GM23338 (cell line): ENCODE measurements at regions not wholly inside any gene's neighbourhood (a gene's known extent, or its start where the extent isn't known, plus 50 kb on each side); places are given as distances from the start of the nearest gene placed in this dataset.

ENCODE experiments used
- ATAC-seq: fragments of 200-7000 bp; cut with Tn5 transposase; 3 replicates; pipeline ENCODE4 v1.9.1; 2020
- DNase-seq: peaks from one replicate; pipeline ENCODE4 v3.0.0-alpha.2; 2015; ENCODE audit warnings: low spot score
- H2AFZ ChIP-seq: fragments of 200-600 bp; sonication (generic); 2 replicates; pipeline ENCODE4 v1.8.0; 2016; ENCODE audit warnings: antibody characterized with exemption, mild to moderate bottlenecking, moderate library complexity
- H3F3A ChIP-seq: fragments of 200-600 bp; sonication (generic); replicated peaks from 2 replicates; pipeline ENCODE4 v1.8.0; 2017; ENCODE audit warnings: antibody characterized with exemption, mixed run types, low read depth
- H3K27ac ChIP-seq: fragments of 200-600 bp; sonication (generic); 2 replicates; pipeline ENCODE4 v1.6.1; 2016; ENCODE audit warnings: low read depth
- H3K27me3 ChIP-seq: fragments of 200-600 bp; sonication (generic); 2 replicates; pipeline ENCODE4 v1.8.0; 2016; ENCODE audit warnings: mild to moderate bottlenecking, mixed run types, moderate library complexity; ENCODE audit not compliant: insufficient read depth
- H3K36me3 ChIP-seq: fragments of 200-600 bp; sonication (generic); 2 replicates; pipeline ENCODE4 v1.8.0; 2016; ENCODE audit warnings: mild to moderate bottlenecking; ENCODE audit not compliant: insufficient read depth
- H3K4me1 ChIP-seq: fragments of 200-600 bp; sonication (generic); 2 replicates; pipeline ENCODE4 v1.8.0; 2016; ENCODE audit warnings: mild to moderate bottlenecking, moderate library complexity; ENCODE audit not compliant: insufficient read depth
- H3K4me2 ChIP-seq: fragments of 200-600 bp; sonication (generic); 2 replicates; pipeline ENCODE4 v1.7.1; 2017; ENCODE audit warnings: mixed run types
- H3K4me3 ChIP-seq: fragments of 200-600 bp; sonication (generic); 2 replicates; pipeline ENCODE4 v1.6.1; 2016; ENCODE audit warnings: mixed run types
- H3K79me2 ChIP-seq: fragments of 200-600 bp; sonication (generic); replicated peaks from 2 replicates; pipeline ENCODE4 v1.8.0; 2017; ENCODE audit warnings: mild to moderate bottlenecking; ENCODE audit not compliant: insufficient read depth
- H3K9me2 ChIP-seq: fragments of 200-600 bp; sonication (generic); 2 replicates; pipeline ENCODE4 v1.8.0; 2017; ENCODE audit not compliant: insufficient read depth
- H4K20me1 ChIP-seq: fragments of 200-600 bp; sonication (generic); replicated peaks from 2 replicates; pipeline ENCODE4 v1.8.0; 2017; ENCODE audit warnings: mild to moderate bottlenecking; ENCODE audit not compliant: insufficient read depth
- H3K27ac Mint-ChIP-seq: 2 replicates; pipeline ENCODE4 v1.8.0; 2020; ENCODE audit warnings: inconsistent platforms, mild to moderate bottlenecking, moderate library complexity, mixed read lengths
- H3K27me3 Mint-ChIP-seq: 3 replicates; pipeline ENCODE4 v1.8.0; 2022; ENCODE audit warnings: low read depth, mild to moderate bottlenecking, moderate library complexity, mixed read lengths, inconsistent platforms; ENCODE audit not compliant: insufficient read depth, poor library complexity
- H3K36me3 Mint-ChIP-seq: 3 replicates; pipeline ENCODE4 v1.8.0; 2021; ENCODE audit warnings: low read depth, mild to moderate bottlenecking, inconsistent platforms, moderate library complexity, mixed read lengths
- H3K4me1 Mint-ChIP-seq: 3 replicates; pipeline ENCODE4 v1.8.0; 2020; ENCODE audit warnings: mild to moderate bottlenecking, inconsistent platforms, mixed read lengths
- H3K4me3 Mint-ChIP-seq: 3 replicates; pipeline ENCODE4 v1.8.0; 2021; ENCODE audit warnings: moderate library complexity, mild to moderate bottlenecking, inconsistent platforms, mixed read lengths
- H3K9me3 Mint-ChIP-seq: 3 replicates; pipeline ENCODE4 v1.8.0; 2020; ENCODE audit warnings: moderate library complexity, mild to moderate bottlenecking, inconsistent platforms, mixed read lengths
- CREB1 ChIP-seq: fragments of 250-450 bp; sonication (Bioruptor Pico); IDR thresholded peaks from 2 replicates; pipeline ENCODE4 v1.5.0; 2020; ENCODE audit warnings: low read depth, mild to moderate bottlenecking, moderate library complexity
- CTCF ChIP-seq, 2 experiments: fragments of 200-600 bp in 1 of 2; sonication (generic) in 1 of 2; conservative IDR thresholded peaks; 2 replicates each; pipeline versions ENCODE4 v1.5.1 to v1.6.1; 2016 to 2017; ENCODE audit warnings: antibody characterized with exemption in 2 of 2, low read depth in 2 of 2, mild to moderate bottlenecking in 2 of 2, moderate library complexity in 1 of 2
- EZH2 ChIP-seq: fragments of 200-600 bp; sonication (generic); IDR thresholded peaks from one replicate; pipeline ENCODE4 v1.8.0; 2017; ENCODE audit warnings: antibody characterized with exemption, mild to moderate bottlenecking, low read depth; ENCODE audit not compliant: unreplicated experiment
- JUNB ChIP-seq: IDR thresholded peaks from one replicate; pipeline ENCODE4 v1.6.1; 2016; ENCODE audit warnings: antibody characterized with exemption; ENCODE audit not compliant: unreplicated experiment
- NANOG ChIP-seq: IDR thresholded peaks from 2 replicates; pipeline ENCODE4 v1.6.1; 2016; ENCODE audit warnings: antibody characterized with exemption, borderline replicate concordance
- POLR2AphosphoS5 ChIP-seq: IDR thresholded peaks from 2 replicates; pipeline ENCODE4 v1.6.1; 2016; ENCODE audit warnings: antibody characterized with exemption, low read depth
- REST ChIP-seq: IDR thresholded peaks from one replicate; pipeline ENCODE4 v1.6.1; 2018; ENCODE audit warnings: antibody characterized with exemption; ENCODE audit not compliant: unreplicated experiment
- ZNF462 ChIP-seq: fragments of 250-450 bp; sonication (Bioruptor Pico); IDR thresholded peaks from 2 replicates; pipeline ENCODE4 v1.5.0; 2020; ENCODE audit warnings: mild to moderate bottlenecking, moderate library complexity

- TF ChIP-seq CTCF (conservative IDR thresholded peaks at IDR 0.05; ENCODE audit: low read depth in 2 of 2) = no peak
- no peak for TF ChIP-seq NANOG
Measured at GRCh38 chrX:69037786-69038185, 127.5 kb downstream of the PJA1 start (continued).

- H4K20me1 ChIP-seq = no peaks in the 10 kb centered on the region
- Mint-ChIP-seq H3K36me3 (no peaks in the 10 kb centered on the region), H3K27ac (no peak overlapping the region), H3K4me3 (no peak overlapping the region), H3K27me3 (peaks cover 4% of the 10 kb centered on the region), H3K4me1 (peaks cover 8% of the 10 kb centered on the region), H3K9me3 (no peaks in the 10 kb centered on the region)
- H2AFZ ChIP-seq = peak overlapping the region; percentile 59; the same call in 1 of the 2 replicates
- H3K4me2 ChIP-seq = no peak overlapping the region
- DNase-seq (peak; percentile 10), ATAC-seq (peak; percentile 85)
- no peaks in the 10 kb centered on the region for H3K79me2 ChIP-seq
- no peaks in the 10 kb centered on the region for H3K27me3 ChIP-seq
- no peaks in the 10 kb centered on the region for H3K36me3 ChIP-seq
- H3K4me1 ChIP-seq = no peaks in the 10 kb centered on the region
- no peak overlapping the region for H3K4me3 ChIP-seq
- no peak for TF ChIP-seq REST
- TF ChIP-seq JUNB = no peak
- TF ChIP-seq CREB1 (CRISPR knock-in tag) = no peak
- H3K9me2 ChIP-seq = no peaks in the 10 kb centered on the region
- no peak overlapping the region for H3K27ac ChIP-seq
- no peaks in the 10 kb centered on the region for H3F3A ChIP-seq
Measured at GRCh38 chrX:69036674-69037573, 128.3 kb downstream of the PJA1 start.

GRCh38 chrX:69034451-69034850 is 130.8 kb downstream of the PJA1 start:
- H3K79me2 ChIP-seq = no peaks in the 10 kb centered on the region
- no peak for DNase-seq
- H3F3A ChIP-seq = no peaks in the 10 kb centered on the region
- no peak overlapping the region for H3K27ac Mint-ChIP-seq
- peaks cover 14% of the 10 kb centered on the region; the same call in 1 of the 2 replicates for H3K4me1 ChIP-seq
- peaks cover 22% of the 10 kb centered on the region for H3K4me1 Mint-ChIP-seq
- no peak for ATAC-seq
- no peak overlapping the region for H2AFZ ChIP-seq
- H3K27ac ChIP-seq = no peak overlapping the region
- H3K27me3 Mint-ChIP-seq = peaks cover 5% of the 10 kb centered on the region
- H3K27me3 ChIP-seq = no peaks in the 10 kb centered on the region
- no peaks in the 10 kb centered on the region for H3K9me2 ChIP-seq
- H3K9me3 Mint-ChIP-seq = no peaks in the 10 kb centered on the region
- no peak overlapping the region for H3K4me3 Mint-ChIP-seq
- H3K4me2 ChIP-seq = no peak overlapping the region
- H3K36me3 Mint-ChIP-seq = no peaks in the 10 kb centered on the region
- no peaks in the 10 kb centered on the region for H3K36me3 ChIP-seq
- no peak overlapping the region for H3K4me3 ChIP-seq
- H4K20me1 ChIP-seq = no peaks in the 10 kb centered on the region
- TF ChIP-seq POLR2AphosphoS5 = no peak
- no peak for TF ChIP-seq ZNF462 (CRISPR knock-in tag)
- TF ChIP-seq EZH2 = no peak
